Psoas muscle (tissue), 7 donors: ENCODE measurements at regions not wholly inside any gene's neighbourhood (a gene's known extent, or its start where the extent isn't known, plus 50 kb on each side); places are given as distances from the start of the nearest gene placed in this dataset.

Experiments
- ATAC-seq, 4 donors: fragments of 200-7000 bp; cut with Tn5 transposase; one replicate each; pipeline ENCODE4 v1.9.1; 2020; ENCODE audit warnings: moderate library complexity in 3 of 4, mild to moderate bottlenecking in 2 of 4
- DNase-seq, 2 donors: peaks; one replicate each; pipeline ENCODE4 v3.0.0-alpha.2; 2020
- H3K27ac ChIP-seq: fragments of 200-600 bp; one replicate; pipeline ENCODE4 v1.8.0; 2022
- H3K27me3 ChIP-seq, 3 donors: fragments of 200-600 bp in 1 of 3; one replicate each; pipeline versions ENCODE4 v1.6.1 to v1.8.0; 2013 to 2022; ENCODE audit warnings: low read length in 2 of 3, mild to moderate bottlenecking in 2 of 3, moderate library complexity in 1 of 3; ENCODE audit not compliant: insufficient read depth in 3 of 3
- H3K36me3 ChIP-seq, 2 donors: fragments of 200-600 bp in 1 of 2; one replicate each; pipeline versions ENCODE4 v1.6.1 to v1.8.0; 2013 to 2022; ENCODE audit warnings: low read depth in 1 of 2, mild to moderate bottlenecking in 1 of 2, moderate library complexity in 1 of 2; ENCODE audit not compliant: insufficient read depth in 1 of 2
- H3K4me1 ChIP-seq: fragments of 200-600 bp; one replicate; pipeline ENCODE4 v1.8.0; 2022
- H3K4me3 ChIP-seq: fragments of 200-600 bp; one replicate; pipeline ENCODE4 v1.8.0; 2022; ENCODE audit warnings: mild to moderate bottlenecking
- H3K9me3 ChIP-seq: fragments of 200-600 bp; one replicate; pipeline ENCODE4 v1.8.0; 2022
- CTCF ChIP-seq: fragments of 200-600 bp; IDR thresholded peaks from one replicate; pipeline ENCODE4 v1.8.0; 2022; ENCODE audit warnings: antibody characterized with exemption
- WGBS, 3 donors: extraction: QIAGEN DNeasy Blood & Tissue Kit; methylation state at CpG; one replicate each; pipeline versions ENCODE4 v1.1.6 to v1.1.7; 2013; 5-methylcytosine and 5-hydroxymethylcytosine counted together
- intact Hi-C, 2 donors: fragments of 100-400 bp; cut with DNase I; formaldehyde crosslinking; loops; one replicate each; pipeline versions ENCODE4 v1.11.0 to v1.14.2; 2022
- donor health status: healthy with polysubstance abuse.
- donor health status: DM: no; HTN: no; CAD: no; lungs with moderate emphysema.
- donor health status: Bipolar disorder and iron deficiency.
- donor health status: healthy.
- donor health status: DM: yes; HTN: yes; CAD: no.
- donor health status: DM: no; HTN: no; CAD: no.
- donor health status: DM: yes; HTN: yes; CAD: no.

GRCh38 chr15:81483496-81483895, 109.5 kb upstream of the TMC3 start:
- Histone ChIP-seq H3K9me3 (no peaks in the 10 kb centered on the region), H3K27ac (no peak overlapping the region), H3K4me1 (no peaks in the 10 kb centered on the region), H3K4me3 (no peak overlapping the region), H3K27me3 (peaks cover 0 to 3% (median 0%) of the 10 kb centered on the region in 3 donors), H3K36me3 (no peaks in the 10 kb centered on the region)
- DNase-seq (no peak), ATAC-seq (no peak)
- WGBS, 3 donors: 94 to 96% (median 95%) methylated on average over 3 of the region's 3 CpGs
- intact Hi-C loops: loop anchor here in 1 of 2 donors (2.0 to 5.0 kb wide), 2 partner anchors 565 to 624 kb away; no protein-coding TSS in a partner anchor
- no peak for TF ChIP-seq CTCF

- Histone ChIP-seq H3K9me3 (no peaks in the 10 kb centered on the region), H3K4me3 (no peak overlapping the region), H3K36me3 (no peaks in the 10 kb centered on the region), H3K27me3 (peaks cover 0 to under 1% (median 0%) of the 10 kb centered on the region in 3 donors), H3K27ac (no peak overlapping the region), H3K4me1 (no peaks in the 10 kb centered on the region)
- 90 to 93% (median 92%) methylated on average over 7 of the region's 7 CpGs for WGBS, 3 donors
- no peak for TF ChIP-seq CTCF
- no peak for DNase-seq
- ATAC-seq: no peak
- intact Hi-C loops: loop anchor here (2.0 to 5.0 kb wide), 2 partner anchors 565 to 626 kb away; partner anchors contain the start of gene MEX3B (in 1 of the 2)
Measured at GRCh38 chr15:81481346-81481745, 107.3 kb upstream of the TMC3 start.

GRCh38 chr15:81480645-81481053, 106.6 kb upstream of the TMC3 start:
- DNase-seq: no peak

GRCh38 chr15:81478354-81478753, 104.3 kb upstream of the TMC3 start:
- no peaks in the 10 kb centered on the region for H3K36me3 ChIP-seq
- H3K4me1 ChIP-seq: no peaks in the 10 kb centered on the region
- 71 to 88% (median 78%) methylated on average over 2 of the region's 2 CpGs for WGBS, 3 donors
- no peak overlapping the region for H3K27ac ChIP-seq
- intact Hi-C loops: loop anchor here in 1 of 2 donors (2.0 to 10.0 kb wide), 2 partner anchors 204 to 722 kb away; no protein-coding TSS in a partner anchor
- no peak for TF ChIP-seq CTCF
- no peaks in the 10 kb centered on the region for H3K9me3 ChIP-seq
- peaks cover 0 to 4% (median 0%) of the 10 kb centered on the region in 3 donors for H3K27me3 ChIP-seq
- DNase-seq: no peak
- no peak overlapping the region for H3K4me3 ChIP-seq
- ATAC-seq: no peak

More at GRCh38 chr15:81480645-81481053, 106.6 kb upstream of the TMC3 start:
- 17 to 28% (median 21%) methylated on average over 7 of the region's 7 CpGs for WGBS, 3 donors
- no peak overlapping the region for H3K4me3 ChIP-seq
- no peak overlapping the region for H3K27ac ChIP-seq
- intact Hi-C loops: loop anchor here (2.0 to 5.0 kb wide), 2 partner anchors 566 to 627 kb away; partner anchors contain the start of gene MEX3B (in 1 of the 2)
- H3K4me1 ChIP-seq: no peaks in the 10 kb centered on the region
- no peaks in the 10 kb centered on the region for H3K9me3 ChIP-seq
- no peaks in the 10 kb centered on the region for H3K36me3 ChIP-seq
- peak; percentile 52 to 78 (median 60) for ATAC-seq
- H3K27me3 ChIP-seq: no peaks in the 10 kb centered on the region
- TF ChIP-seq CTCF: peak; percentile 92

GRCh38 chr15:81475926-81476325, 101.9 kb upstream of the TMC3 start:
- 63 to 76% (median 73%) methylated on average over 1 of the region's 1 CpG for WGBS, 3 donors
- no peak for TF ChIP-seq CTCF
- intact Hi-C loops: loop anchor here in 1 of 2 donors (10.0 kb wide), 1 partner anchor 201 kb away; no protein-coding TSS in a partner anchor
- Histone ChIP-seq H3K4me3 (no peak overlapping the region), H3K4me1 (no peaks in the 10 kb centered on the region), H3K36me3 (no peaks in the 10 kb centered on the region), H3K27me3 (peaks cover 0 to 4% (median 0%) of the 10 kb centered on the region in 3 donors), H3K27ac (no peak overlapping the region), H3K9me3 (no peaks in the 10 kb centered on the region)
- DNase-seq: no peak
- no peak for ATAC-seq
